Right ventricle myocardium inferior (tissue), 1 donor: ENCODE measurements at regions not wholly inside any gene's neighbourhood (a gene's known extent, or its start where the extent isn't known, plus 50 kb on each side); places are given as distances from the start of the nearest gene placed in this dataset.

ENCODE experiments used
- ATAC-seq: fragments of 200-7000 bp; cut with Tn5 transposase; one replicate; pipeline ENCODE4 v1.9.1; 2020; ENCODE audit warnings: mild to moderate bottlenecking, moderate library complexity
- DNase-seq: peaks from one replicate; pipeline ENCODE4 v3.0.0; 2021; ENCODE audit errors: missing footprints
- intact Hi-C: fragments of 100-400 bp; cut with DNase I; formaldehyde crosslinking; loops from one replicate; pipeline ENCODE4 v1.11.0; 2022
- donor health status: DM: no; HTN: yes; CAD: no; lungs with severe emphysema.

GRCh38 chr2:37582481-37583220 is 88.8 kb downstream of the CDC42EP3 start:
- DNase-seq (no peak), ATAC-seq (no peak)
- intact Hi-C loops: no loop called here

GRCh38 chr2:37583402-37583801 is 88.0 kb downstream of the CDC42EP3 start:
- ATAC-seq (no peak), DNase-seq (no peak)
- intact Hi-C loops: no loop called here

- DNase-seq (no peak), ATAC-seq (no peak)
- intact Hi-C loops: no loop called here
Measured at GRCh38 chr2:37583867-37584266, 87.6 kb downstream of the CDC42EP3 start.

DNA sequence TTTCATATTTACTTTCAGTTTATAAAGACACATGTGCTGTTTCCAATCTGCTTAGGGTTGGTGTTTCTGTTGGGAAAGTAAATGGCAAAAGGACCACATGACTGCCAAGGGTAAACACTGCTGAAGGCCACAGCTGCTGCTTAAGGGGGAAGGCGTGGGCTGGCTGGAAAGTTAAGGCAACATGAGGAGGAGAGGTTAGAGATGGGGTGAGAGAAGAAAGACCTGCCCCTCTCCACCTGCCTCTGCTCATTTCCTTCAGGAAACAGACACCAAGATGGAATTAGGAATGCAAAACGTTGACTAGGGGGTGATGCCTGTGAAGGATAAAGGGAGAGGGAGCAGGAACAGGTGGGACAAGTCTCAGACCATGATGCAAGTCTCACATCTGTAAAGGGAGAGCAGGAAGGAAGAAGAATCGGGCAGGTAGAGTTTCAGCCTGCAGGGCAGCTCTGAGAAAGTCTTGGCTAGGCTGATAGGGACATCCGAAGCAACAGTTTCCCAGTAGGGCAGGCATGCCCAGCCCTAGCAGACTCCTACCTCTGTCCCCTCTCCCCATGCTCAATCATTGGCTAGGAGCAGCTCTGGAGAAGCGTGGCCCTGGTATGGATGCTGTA is 86.0 kb downstream of the CDC42EP3 start:
- intact Hi-C loops: loop anchor here (5.0 kb wide), 2 partner anchors 67 to 87 kb away; partner anchors contain the start of gene CDC42EP3
- ATAC-seq (no peak), DNase-seq (no peak)

- intact Hi-C loops: loop anchor here (5.0 kb wide), 2 partner anchors 66 to 86 kb away; partner anchors contain the start of gene CDC42EP3
- ATAC-seq (peak; percentile 27), DNase-seq (no peak)
Measured at GRCh38 chr2:37585982-37586621, 85.3 kb downstream of the CDC42EP3 start.

- DNase-seq (no peak), ATAC-seq (no peak)
- intact Hi-C loops: loop anchor here (5.0 kb wide), 2 partner anchors 66 to 86 kb away; partner anchors contain the start of gene CDC42EP3
Measured at GRCh38 chr2:37586663-37587317, 84.7 kb downstream of the CDC42EP3 start.

- ATAC-seq: no peak
- no peak for DNase-seq
- intact Hi-C loops: loop anchor here (5.0 kb wide), 2 partner anchors 64 to 84 kb away; partner anchors contain the start of gene CDC42EP3
Measured at GRCh38 chr2:37587817-37588216, 83.6 kb downstream of the CDC42EP3 start.

DNA sequence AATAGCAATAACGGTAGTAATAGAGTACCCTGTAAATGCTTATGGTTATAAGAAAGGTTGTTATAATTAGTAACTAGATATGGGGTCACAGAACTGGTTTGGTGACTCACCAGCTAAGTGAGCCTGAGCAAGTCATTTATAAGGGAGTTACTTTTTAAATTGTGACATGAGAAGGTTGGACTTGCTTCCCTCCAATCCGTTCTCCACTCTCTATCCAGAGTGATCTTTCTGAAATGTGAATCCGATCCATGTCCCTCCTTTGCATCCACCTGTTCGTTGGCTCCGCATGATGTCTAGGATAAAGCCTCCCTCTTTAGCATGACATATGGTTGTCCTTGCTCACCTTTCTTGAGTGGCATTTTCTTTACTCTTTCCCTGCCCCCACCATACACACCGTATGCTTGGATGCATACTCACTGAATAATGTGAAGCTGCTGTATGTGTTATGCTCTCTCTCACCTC is 83.1 kb downstream of the CDC42EP3 start:
- DNase-seq: no peak
- intact Hi-C loops: loop anchor here (5.0 kb wide), 2 partner anchors 64 to 84 kb away; partner anchors contain the start of gene CDC42EP3
- no peak for ATAC-seq

DNA sequence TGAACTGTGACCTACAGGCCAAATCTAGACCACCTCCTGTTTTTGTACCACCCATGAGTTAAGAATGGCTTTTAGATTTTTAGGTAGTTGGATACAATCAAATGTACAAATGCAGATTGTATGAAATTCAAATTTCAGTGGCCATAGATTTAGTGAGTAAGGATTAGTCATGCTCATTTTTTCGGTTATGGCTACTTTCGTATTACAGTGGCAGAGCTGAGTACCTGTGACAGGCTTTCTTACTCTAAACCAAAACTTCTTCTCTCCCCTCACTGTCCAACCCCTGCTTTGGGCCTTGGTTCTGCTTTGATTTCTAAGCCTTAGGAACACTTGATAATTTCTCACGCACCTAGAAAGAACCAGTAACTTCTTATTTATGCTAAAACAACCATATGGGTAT is 82.1 kb downstream of the CDC42EP3 start:
- ATAC-seq (no peak), DNase-seq (no peak)
- intact Hi-C loops: loop anchor here (5.0 kb wide), 2 partner anchors 63 to 83 kb away; partner anchors contain the start of gene CDC42EP3

- no peak for DNase-seq
- ATAC-seq: peak; percentile 46
- intact Hi-C loops: no loop called here
Measured at GRCh38 chr2:37590119-37590571, 81.3 kb downstream of the CDC42EP3 start.
